Parathyroid adenoma (tissue), 2 donors: ENCODE measurements at regions not wholly inside any gene's neighbourhood (a gene's known extent, or its start where the extent isn't known, plus 50 kb on each side); places are given as distances from the start of the nearest gene placed in this dataset.

Experiments used
- H2AFZ ChIP-seq: fragments of 300-600 bp; sonication (generic); one replicate; pipeline ENCODE4 v1.7.0; 2017; ENCODE audit warnings: antibody characterized with exemption, mild to moderate bottlenecking
- H3K27ac ChIP-seq: fragments of 300-600 bp; sonication (generic); one replicate; pipeline ENCODE4 v1.7.0; 2017
- H3K27me3 ChIP-seq: fragments of 300-600 bp; sonication (generic); one replicate; pipeline ENCODE4 v1.7.0; 2017; ENCODE audit warnings: low read length; ENCODE audit not compliant: control insufficient read depth, insufficient read depth
- H3K36me3 ChIP-seq: fragments of 300-600 bp; sonication (generic); one replicate; pipeline ENCODE4 v1.7.0; 2017; ENCODE audit warnings: low read length; ENCODE audit not compliant: control insufficient read depth, insufficient read depth
- H3K4me1 ChIP-seq: fragments of 300-600 bp; sonication (generic); one replicate; pipeline ENCODE4 v1.7.0; 2017; ENCODE audit warnings: control low read depth
- H3K4me2 ChIP-seq: fragments of 300-600 bp; sonication (generic); one replicate; pipeline ENCODE4 v1.7.0; 2017; ENCODE audit warnings: low read length
- H3K4me3 ChIP-seq: fragments of 300-600 bp; sonication (generic); one replicate; pipeline ENCODE4 v1.7.0; 2017; ENCODE audit warnings: low read depth, low read length
- H3K79me2 ChIP-seq: fragments of 300-600 bp; sonication (generic); one replicate; pipeline ENCODE4 v1.7.0; 2017; ENCODE audit warnings: control low read depth
- H3K9ac ChIP-seq: fragments of 300-600 bp; sonication (generic); one replicate; pipeline ENCODE4 v1.7.0; 2017; ENCODE audit warnings: mild to moderate bottlenecking
- H3K9me3 ChIP-seq: fragments of 300-600 bp; sonication (generic); one replicate; pipeline ENCODE4 v1.7.0; 2017; ENCODE audit warnings: low read length; ENCODE audit not compliant: control insufficient read depth
- TF ChIP-seq, protein P1 (sequence below): fragments of 300-600 bp; sonication (generic); IDR thresholded peaks from one replicate; pipeline ENCODE4 v1.7.0; 2017; ENCODE audit warnings: antibody characterized with exemption, mild to moderate bottlenecking
- donor health status: primary hyperparathyroidism.

DNA sequence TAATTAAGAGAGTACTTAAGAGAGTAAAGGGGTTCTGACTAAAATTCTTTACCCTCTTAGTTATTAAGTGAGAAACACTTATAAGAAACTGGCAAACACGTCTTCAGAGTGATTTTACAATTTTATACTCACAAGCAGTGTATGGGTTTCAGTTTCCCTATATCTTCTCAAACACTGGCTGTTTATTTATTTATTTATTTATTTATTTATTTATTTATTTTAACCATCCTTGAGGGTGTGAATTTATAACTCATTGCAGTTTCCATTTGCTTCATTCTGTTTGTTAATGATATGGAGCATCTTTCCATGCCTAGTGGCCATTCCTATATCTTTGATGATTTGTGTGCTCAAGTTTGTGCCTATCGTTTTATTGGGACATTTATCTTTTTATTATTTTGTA lies 68.0 kb upstream of the SGCD start:
- H3K36me3 ChIP-seq, result no peaks in the 10 kb centered on the region
- H3K4me1 ChIP-seq, result no peaks in the 10 kb centered on the region
- no peaks in the 10 kb centered on the region for H3K27me3 ChIP-seq
- H2AFZ ChIP-seq, result no peak overlapping the region
- TF ChIP-seq, protein P1, sequence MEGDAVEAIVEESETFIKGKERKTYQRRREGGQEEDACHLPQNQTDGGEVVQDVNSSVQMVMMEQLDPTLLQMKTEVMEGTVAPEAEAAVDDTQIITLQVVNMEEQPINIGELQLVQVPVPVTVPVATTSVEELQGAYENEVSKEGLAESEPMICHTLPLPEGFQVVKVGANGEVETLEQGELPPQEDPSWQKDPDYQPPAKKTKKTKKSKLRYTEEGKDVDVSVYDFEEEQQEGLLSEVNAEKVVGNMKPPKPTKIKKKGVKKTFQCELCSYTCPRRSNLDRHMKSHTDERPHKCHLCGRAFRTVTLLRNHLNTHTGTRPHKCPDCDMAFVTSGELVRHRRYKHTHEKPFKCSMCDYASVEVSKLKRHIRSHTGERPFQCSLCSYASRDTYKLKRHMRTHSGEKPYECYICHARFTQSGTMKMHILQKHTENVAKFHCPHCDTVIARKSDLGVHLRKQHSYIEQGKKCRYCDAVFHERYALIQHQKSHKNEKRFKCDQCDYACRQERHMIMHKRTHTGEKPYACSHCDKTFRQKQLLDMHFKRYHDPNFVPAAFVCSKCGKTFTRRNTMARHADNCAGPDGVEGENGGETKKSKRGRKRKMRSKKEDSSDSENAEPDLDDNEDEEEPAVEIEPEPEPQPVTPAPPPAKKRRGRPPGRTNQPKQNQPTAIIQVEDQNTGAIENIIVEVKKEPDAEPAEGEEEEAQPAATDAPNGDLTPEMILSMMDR, result no peak
- H3K4me2 ChIP-seq, result no peak overlapping the region
- H3K9ac ChIP-seq, result no peak overlapping the region
- H3K27ac ChIP-seq, result no peak overlapping the region
- H3K79me2 ChIP-seq, result peaks cover 5% of the 10 kb centered on the region
- H3K4me3 ChIP-seq, result no peak overlapping the region
- H3K9me3 ChIP-seq, result no peaks in the 10 kb centered on the region

- Histone ChIP-seq H3K9me3 (no peaks in the 10 kb centered on the region), H2AFZ (no peak overlapping the region), H3K4me1 (no peaks in the 10 kb centered on the region), H3K36me3 (no peaks in the 10 kb centered on the region), H3K4me2 (no peak overlapping the region), H3K27me3 (no peaks in the 10 kb centered on the region), H3K27ac (no peak overlapping the region), H3K4me3 (no peak overlapping the region), H3K9ac (no peak overlapping the region), H3K79me2 (peaks cover 5% of the 10 kb centered on the region)
- TF ChIP-seq, protein P1, result no peak
Observed at GRCh38 chr5:156259618-156260017, 67.3 kb upstream of the SGCD start.

GRCh38 chr5:156261275-156261939 lies 65.6 kb upstream of the SGCD start:
- H2AFZ ChIP-seq, result no peak overlapping the region
- no peaks in the 10 kb centered on the region for H3K9me3 ChIP-seq
- no peaks in the 10 kb centered on the region for H3K27me3 ChIP-seq
- H3K36me3 ChIP-seq, result no peaks in the 10 kb centered on the region
- no peak overlapping the region for H3K4me2 ChIP-seq
- H3K9ac ChIP-seq, result no peak overlapping the region
- peaks cover 7% of the 10 kb centered on the region for H3K79me2 ChIP-seq
- H3K4me1 ChIP-seq, result no peaks in the 10 kb centered on the region
- H3K4me3 ChIP-seq, result no peak overlapping the region
- no peak overlapping the region for H3K27ac ChIP-seq
- TF ChIP-seq, protein P1, result no peak

- no peak overlapping the region for H3K27ac ChIP-seq
- H3K79me2 ChIP-seq, result peaks cover 5% of the 10 kb centered on the region
- no peak overlapping the region for H3K4me2 ChIP-seq
- H3K36me3 ChIP-seq, result no peaks in the 10 kb centered on the region
- no peak overlapping the region for H2AFZ ChIP-seq
- no peaks in the 10 kb centered on the region for H3K4me1 ChIP-seq
- H3K9me3 ChIP-seq, result no peaks in the 10 kb centered on the region
- no peak overlapping the region for H3K4me3 ChIP-seq
- TF ChIP-seq, protein P1, result no peak
- H3K9ac ChIP-seq, result no peak overlapping the region
- H3K27me3 ChIP-seq, result no peaks in the 10 kb centered on the region
Observed at GRCh38 chr5:156271569-156271968, 55.4 kb upstream of the SGCD start.

DNA sequence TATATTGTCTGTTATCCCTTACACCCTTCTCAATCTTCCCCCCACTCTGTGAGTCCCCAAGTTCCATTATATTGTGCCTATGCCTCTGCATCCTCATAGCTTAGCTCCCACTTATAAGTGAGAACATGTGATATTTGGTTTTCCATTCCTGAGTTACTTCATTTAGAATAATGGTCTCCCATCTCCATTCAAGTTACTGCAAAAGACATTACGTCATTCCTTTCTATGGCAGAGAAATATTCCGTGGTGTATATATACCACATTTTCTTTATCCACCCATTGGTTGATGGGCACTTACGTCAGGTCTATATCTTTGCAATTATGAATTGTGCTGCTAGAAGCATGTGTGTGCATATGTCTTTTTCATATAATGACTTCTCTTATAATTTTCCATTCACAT lies 54.8 kb upstream of the SGCD start:
- Histone ChIP-seq H3K4me3 (no peak overlapping the region), H2AFZ (no peak overlapping the region), H3K36me3 (no peaks in the 10 kb centered on the region), H3K27ac (no peak overlapping the region), H3K9ac (no peak overlapping the region), H3K79me2 (peaks cover 5% of the 10 kb centered on the region), H3K4me2 (no peak overlapping the region), H3K9me3 (no peaks in the 10 kb centered on the region), H3K27me3 (no peaks in the 10 kb centered on the region), H3K4me1 (no peaks in the 10 kb centered on the region)
- TF ChIP-seq, protein P1, result no peak
